ENCODE measurements at regions not wholly inside any gene's neighbourhood (a gene's known extent, or its start where the extent isn't known, plus 50 kb on each side); places are given as distances from the start of the nearest gene placed in this dataset.

GRCh38 chr15:96172417-96172816 is 158.1 kb upstream of the NR2F2 start:
- TF ChIP-seq CTCF (IDR thresholded peaks at IDR 0.05; ENCODE audit: low read depth, low read length) (no peak), EZH2phosphoT487 (IDR thresholded peaks at IDR 0.05; ENCODE audit: low read depth) (no peak)

All from OCI-LY3 (cell line).